H9 (cell line): ENCODE measurements at regions not wholly inside any gene's neighbourhood (a gene's known extent, or its start where the extent isn't known, plus 50 kb on each side); places are given as distances from the start of the nearest gene placed in this dataset.

Experiments used
- DNase-seq: peaks from one replicate; pipeline ENCODE4 v3.0.0-alpha.2; 2017
- H2AFZ ChIP-seq: one replicate; pipeline ENCODE4 v1.6.1; 2013; ENCODE audit warnings: mild to moderate bottlenecking, low read length, control low read depth, moderate library complexity
- H2AK5ac ChIP-seq: 2 replicates; pipeline ENCODE4 v1.6.1; 2013; ENCODE audit warnings: low read length, control low read depth, mixed read lengths; ENCODE audit not compliant: insufficient read length
- H2BK120ac ChIP-seq: one replicate; pipeline ENCODE4 v1.6.1; 2013; ENCODE audit warnings: low read depth, mild to moderate bottlenecking, low read length, control low read depth, inconsistent platforms; ENCODE audit not compliant: poor library complexity, severe bottlenecking
- H2BK12ac ChIP-seq: 2 replicates; pipeline ENCODE4 v1.6.1; 2013; ENCODE audit warnings: low read length, control low read depth, mixed read lengths, low read depth; ENCODE audit not compliant: insufficient read length
- H2BK15ac ChIP-seq: 2 replicates; pipeline ENCODE4 v1.6.1; 2013; ENCODE audit warnings: low read depth, low read length, control low read depth
- H2BK20ac ChIP-seq: one replicate; pipeline ENCODE4 v1.6.1; 2013; ENCODE audit warnings: low read depth, mild to moderate bottlenecking, low read length, control low read depth, inconsistent platforms; ENCODE audit not compliant: poor library complexity, severe bottlenecking
- H2BK5ac ChIP-seq: 2 replicates; pipeline ENCODE4 v1.6.1; 2013; ENCODE audit warnings: low read length, control low read depth, mixed read lengths; ENCODE audit not compliant: insufficient read length
- H3K14ac ChIP-seq: 2 replicates; pipeline ENCODE4 v1.6.1; 2013; ENCODE audit warnings: low read length, control low read depth; ENCODE audit not compliant: insufficient read depth
- H3K18ac ChIP-seq: 2 replicates; pipeline ENCODE4 v1.6.1; 2013; ENCODE audit warnings: low read depth, mild to moderate bottlenecking, mixed read lengths, low read length, control low read depth; ENCODE audit not compliant: insufficient read length
- H3K23ac ChIP-seq: 2 replicates; pipeline ENCODE4 v1.6.1; 2013; ENCODE audit warnings: low read length, control low read depth, mixed read lengths, low read depth; ENCODE audit not compliant: insufficient read length
- H3K23me2 ChIP-seq: 2 replicates; pipeline ENCODE4 v1.6.1; 2013; ENCODE audit warnings: low read depth, mild to moderate bottlenecking, mixed read lengths, low read length, control low read depth; ENCODE audit not compliant: insufficient read length, poor library complexity, severe bottlenecking
- H3K27ac ChIP-seq: 2 replicates; pipeline ENCODE4 v1.5.1; 2013; ENCODE audit warnings: low read length, control low read depth, mixed read lengths, low read depth; ENCODE audit not compliant: insufficient read length
- H3K27me3 ChIP-seq: 2 replicates; pipeline ENCODE4 v1.6.1; 2013; ENCODE audit warnings: low read length, control low read depth, inconsistent platforms; ENCODE audit not compliant: insufficient read depth
- H3K4ac ChIP-seq: 2 replicates; pipeline ENCODE4 v1.6.1; 2013; ENCODE audit warnings: low read depth, mild to moderate bottlenecking, control low read depth, inconsistent platforms, low read length, moderate library complexity
- H3K4me1 ChIP-seq: 2 replicates; pipeline ENCODE4 v1.6.1; 2013; ENCODE audit warnings: low read length, control low read depth, inconsistent platforms; ENCODE audit not compliant: insufficient read depth
- H3K4me2 ChIP-seq: 2 replicates; pipeline ENCODE4 v1.6.1; 2013; ENCODE audit warnings: low read length, control low read depth, mixed read lengths; ENCODE audit not compliant: insufficient read length, insufficient read depth
- H3K56ac ChIP-seq: 2 replicates; pipeline ENCODE4 v1.6.1; 2013; ENCODE audit warnings: low read depth, mild to moderate bottlenecking, mixed read lengths, low read length, control low read depth; ENCODE audit not compliant: insufficient read length
- H3K79me1 ChIP-seq: 2 replicates; pipeline ENCODE4 v1.6.1; 2013; ENCODE audit warnings: low read depth, mild to moderate bottlenecking, moderate library complexity, low read length, control low read depth, inconsistent platforms; ENCODE audit not compliant: insufficient read depth, poor library complexity, severe bottlenecking
- H3K79me2 ChIP-seq: 2 replicates; pipeline ENCODE4 v1.6.1; 2013; ENCODE audit warnings: low read length, control low read depth, inconsistent platforms; ENCODE audit not compliant: insufficient read depth
- H3K9ac ChIP-seq: 2 replicates; pipeline ENCODE4 v1.6.1; 2013; ENCODE audit warnings: low read length, control low read depth, mixed read lengths; ENCODE audit not compliant: insufficient read length; ENCODE audit errors: extremely low read depth
- H3K9me3 ChIP-seq: one replicate; pipeline ENCODE4 v1.6.1; 2013; ENCODE audit warnings: low read depth, low read length, inconsistent platforms; ENCODE audit not compliant: control insufficient read depth
- H3T11ph ChIP-seq: one replicate; pipeline ENCODE4 v1.6.1; 2013; ENCODE audit warnings: mild to moderate bottlenecking, low read length, control low read depth, inconsistent platforms
- H4K20me1 ChIP-seq: one replicate; pipeline ENCODE4 v1.6.1; 2013; ENCODE audit not compliant: control insufficient read depth, insufficient read length, insufficient read depth
- H4K5ac ChIP-seq: 2 replicates; pipeline ENCODE4 v1.6.1; 2013; ENCODE audit warnings: low read depth, mild to moderate bottlenecking, mixed read lengths, low read length, control low read depth; ENCODE audit not compliant: insufficient read length
- H4K8ac ChIP-seq: replicated peaks from 2 replicates; pipeline ENCODE4 v1.6.1; 2013; ENCODE audit warnings: low read length, control low read depth, mixed read lengths, low read depth; ENCODE audit not compliant: insufficient read length
- H4K91ac ChIP-seq: 2 replicates; pipeline ENCODE4 v1.6.1; 2013; ENCODE audit warnings: low read depth, mild to moderate bottlenecking, moderate library complexity, mixed read lengths, low read length, control low read depth; ENCODE audit not compliant: insufficient read length
- H3K27ac Mint-ChIP-seq, 3 experiments: 2 replicates in 2 of 3; 3 replicates in 1 of 3; pipeline ENCODE4 v1.8.0; 2020 to 2021; ENCODE audit warnings: mixed read lengths in 3 of 3, mild to moderate bottlenecking in 1 of 3, moderate library complexity in 1 of 3
- H3K27me3 Mint-ChIP-seq: 2 replicates; pipeline ENCODE4 v1.8.0; 2021; ENCODE audit warnings: low read depth, mild to moderate bottlenecking, moderate library complexity, mixed read lengths
- H3K36me3 Mint-ChIP-seq, 3 experiments: 2 replicates in 2 of 3; 3 replicates in 1 of 3; pipeline ENCODE4 v1.8.0; 2020 to 2021; ENCODE audit warnings: low read depth in 3 of 3, mixed read lengths in 3 of 3; ENCODE audit not compliant: insufficient read depth in 1 of 3
- H3K4me1 Mint-ChIP-seq, 2 experiments: 2 replicates each; pipeline ENCODE4 v1.8.0; 2020; ENCODE audit warnings: mixed read lengths in 2 of 2
- H3K4me3 Mint-ChIP-seq, 2 experiments: 2 replicates in 1 of 2; 3 replicates in 1 of 2; pipeline ENCODE4 v1.8.0; 2020 to 2021; ENCODE audit warnings: mild to moderate bottlenecking in 2 of 2, mixed read lengths in 2 of 2, moderate library complexity in 1 of 2
- H3K9me3 Mint-ChIP-seq, 2 experiments: 2 replicates in 1 of 2; 3 replicates in 1 of 2; pipeline ENCODE4 v1.8.0; 2020; ENCODE audit warnings: mild to moderate bottlenecking in 2 of 2, mixed read lengths in 2 of 2, moderate library complexity in 1 of 2
- WGBS: extraction: QIAGEN DNeasy Blood & Tissue Kit; methylation state at CpG from one replicate; pipeline ENCODE4 v1.1.7; 2013; ENCODE audit warnings: missing lambda C conversion rate, low lambda C conversion rate, mixed read lengths; ENCODE audit not compliant: insufficient read length; ENCODE audit errors: extremely low coverage; 5-methylcytosine and 5-hydroxymethylcytosine counted together
- TF ChIP-seq, protein P1 (sequence below): fragments of 200-600 bp; sonication (generic); conservative IDR thresholded peaks from 3 replicates; pipeline ENCODE4 v1.8.0; 2021; ENCODE audit warnings: antibody characterized with exemption, mild to moderate bottlenecking

DNA sequence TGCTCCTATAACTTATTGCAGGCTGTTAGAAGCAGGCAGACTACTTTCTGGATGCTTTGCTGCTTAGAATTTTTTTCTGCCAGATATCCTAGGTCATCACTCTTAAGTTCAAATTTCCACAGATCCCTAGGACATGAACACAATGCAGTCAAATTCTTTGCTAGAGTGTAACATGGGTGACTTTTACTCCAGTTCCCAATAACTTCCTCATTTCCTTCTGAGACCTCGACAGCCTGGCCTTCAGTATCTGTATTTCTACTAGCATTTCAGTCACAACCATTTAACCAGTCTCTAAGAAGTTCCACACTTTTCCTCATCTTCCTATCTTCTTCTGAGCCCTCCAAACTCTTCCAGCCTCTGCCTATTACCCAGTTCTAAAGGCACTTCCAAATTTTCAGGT, 60.4 kb upstream of the ZBED5 start:
- H3K4me1 ChIP-seq, result peaks cover 2% of the 10 kb centered on the region; the same call in 1 of the 2 replicates
- DNase-seq, result no peak
- H3K9me3 ChIP-seq, result no peaks in the 10 kb centered on the region
- H3K23ac ChIP-seq, result no peak overlapping the region
- no peak overlapping the region for H2AFZ ChIP-seq
- no peak overlapping the region for H3K18ac ChIP-seq
- H3K9ac ChIP-seq, result no peak overlapping the region
- H2BK20ac ChIP-seq, result no peak overlapping the region
- H4K20me1 ChIP-seq, result no peaks in the 10 kb centered on the region
- H3K4me3 Mint-ChIP-seq, result no peak overlapping the region
- H3K36me3 Mint-ChIP-seq, result peaks cover 8 to 19% (median 9%) of the 10 kb centered on the region in 3 experiments; a peak in 6 of 7 replicates
- no peaks in the 10 kb centered on the region; a peak in 1 of 4 replicates for H3K4me1 Mint-ChIP-seq
- no peaks in the 10 kb centered on the region for H3K79me2 ChIP-seq
- H3K79me1 ChIP-seq, result no peaks in the 10 kb centered on the region
- no peak overlapping the region for H4K8ac ChIP-seq
- TF ChIP-seq, protein P1, sequence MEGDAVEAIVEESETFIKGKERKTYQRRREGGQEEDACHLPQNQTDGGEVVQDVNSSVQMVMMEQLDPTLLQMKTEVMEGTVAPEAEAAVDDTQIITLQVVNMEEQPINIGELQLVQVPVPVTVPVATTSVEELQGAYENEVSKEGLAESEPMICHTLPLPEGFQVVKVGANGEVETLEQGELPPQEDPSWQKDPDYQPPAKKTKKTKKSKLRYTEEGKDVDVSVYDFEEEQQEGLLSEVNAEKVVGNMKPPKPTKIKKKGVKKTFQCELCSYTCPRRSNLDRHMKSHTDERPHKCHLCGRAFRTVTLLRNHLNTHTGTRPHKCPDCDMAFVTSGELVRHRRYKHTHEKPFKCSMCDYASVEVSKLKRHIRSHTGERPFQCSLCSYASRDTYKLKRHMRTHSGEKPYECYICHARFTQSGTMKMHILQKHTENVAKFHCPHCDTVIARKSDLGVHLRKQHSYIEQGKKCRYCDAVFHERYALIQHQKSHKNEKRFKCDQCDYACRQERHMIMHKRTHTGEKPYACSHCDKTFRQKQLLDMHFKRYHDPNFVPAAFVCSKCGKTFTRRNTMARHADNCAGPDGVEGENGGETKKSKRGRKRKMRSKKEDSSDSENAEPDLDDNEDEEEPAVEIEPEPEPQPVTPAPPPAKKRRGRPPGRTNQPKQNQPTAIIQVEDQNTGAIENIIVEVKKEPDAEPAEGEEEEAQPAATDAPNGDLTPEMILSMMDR, result no peak
- H2BK5ac ChIP-seq, result no peak overlapping the region
- no peaks in the 10 kb centered on the region for H3K23me2 ChIP-seq
- H3T11ph ChIP-seq, result no peak overlapping the region
- no peaks in the 10 kb centered on the region for H3K27me3 ChIP-seq
- WGBS, result no CpG with 5 or more reads among the region's 1 CpG
- peaks cover 2% of the 10 kb centered on the region for H3K27me3 Mint-ChIP-seq
- H3K27ac Mint-ChIP-seq, result no peak overlapping the region
- H3K14ac ChIP-seq, result no peak overlapping the region
- no peak overlapping the region for H2AK5ac ChIP-seq
- H4K5ac ChIP-seq, result no peak overlapping the region
- no peak overlapping the region for H3K4ac ChIP-seq
- H4K91ac ChIP-seq, result no peak overlapping the region
- no peak overlapping the region for H2BK15ac ChIP-seq
- no peak overlapping the region for H2BK120ac ChIP-seq
- H3K4me2 ChIP-seq, result no peak overlapping the region
- H2BK12ac ChIP-seq, result no peak overlapping the region
- peaks cover 12 to 25% of the 10 kb centered on the region in 2 experiments for H3K9me3 Mint-ChIP-seq
- no peak overlapping the region for H3K27ac ChIP-seq
- H3K56ac ChIP-seq, result no peak overlapping the region
